OCI-LY3 (cell line): ENCODE measurements at regions not wholly inside any gene's neighbourhood (a gene's known extent, or its start where the extent isn't known, plus 50 kb on each side); places are given as distances from the start of the nearest gene placed in this dataset.

Source experiments
- H2AFZ ChIP-seq: fragments of 200-600, 300-600 bp; shearing (Covaris generic); 2 replicates; pipeline ENCODE4 v1.6.0; 2014; ENCODE audit warnings: antibody characterized with exemption, low read depth, low read length
- H3K27ac ChIP-seq: fragments of 200-600, 300-600 bp; sonication (generic); 2 replicates; pipeline ENCODE4 v1.5.1; 2014; ENCODE audit warnings: mild to moderate bottlenecking, low read length, moderate library complexity, mixed read lengths
- H3K27me3 ChIP-seq: fragments of 200-600, 300-600 bp; sonication (generic); 2 replicates; pipeline ENCODE4 v1.6.1; 2014; ENCODE audit warnings: low read depth, low read length, mixed read lengths
- H3K36me3 ChIP-seq: fragments of 200-600, 300-600 bp; sonication (generic); replicated peaks from 2 replicates; pipeline ENCODE3; 2014; ENCODE audit warnings: low read depth, low read length, mixed read lengths
- H3K4me1 ChIP-seq: fragments of 300-600, 200-600 bp; sonication (generic); 2 replicates; pipeline ENCODE4 v1.6.1; 2014; ENCODE audit warnings: low read length, mixed read lengths
- H3K4me2 ChIP-seq: fragments of 200-600, 300-600 bp; sonication (generic); 2 replicates; pipeline ENCODE4 v1.6.1; 2014; ENCODE audit warnings: low read length, mixed read lengths
- H3K4me3 ChIP-seq: fragments of 300-600, 200-600 bp; sonication (generic); 2 replicates; pipeline ENCODE4 v1.5.1; 2014; ENCODE audit warnings: antibody characterized with exemption, mild to moderate bottlenecking, low read length, moderate library complexity
- H3K79me2 ChIP-seq: fragments of 300-600, 200-600 bp; shearing (Covaris generic); 2 replicates; pipeline ENCODE4 v1.6.1; 2014; ENCODE audit warnings: mild to moderate bottlenecking, low read length, mixed read lengths
- H3K9ac ChIP-seq: fragments of 300-600, 200-600 bp; shearing (Covaris generic); 2 replicates; pipeline ENCODE4 v1.6.0; 2014; ENCODE audit warnings: mild to moderate bottlenecking, low read length, moderate library complexity
- H3K9me3 ChIP-seq: fragments of 200-600, 300-600 bp; shearing (Covaris generic); 2 replicates; pipeline ENCODE4 v1.6.1; 2014; ENCODE audit warnings: low read length, mixed read lengths; ENCODE audit not compliant: insufficient read depth
- H4K20me1 ChIP-seq: fragments of 200-600, 300-600 bp; sonication (generic); 2 replicates; pipeline ENCODE4 v1.6.1; 2016; ENCODE audit warnings: low read length, mixed read lengths; ENCODE audit not compliant: insufficient read depth
- CTCF ChIP-seq: fragments of 200-600, 300-600 bp; sonication (generic); IDR thresholded peaks from 2 replicates; pipeline ENCODE4 v1.5.1; 2014; ENCODE audit warnings: antibody characterized with exemption, low read length, low read depth
- EZH2phosphoT487 ChIP-seq: fragments of 200-600 bp; shearing (Covaris generic); IDR thresholded peaks from 2 replicates; pipeline ENCODE4 v1.6.1; 2018; ENCODE audit warnings: antibody characterized with exemption, mixed run types, low read depth

DNA sequence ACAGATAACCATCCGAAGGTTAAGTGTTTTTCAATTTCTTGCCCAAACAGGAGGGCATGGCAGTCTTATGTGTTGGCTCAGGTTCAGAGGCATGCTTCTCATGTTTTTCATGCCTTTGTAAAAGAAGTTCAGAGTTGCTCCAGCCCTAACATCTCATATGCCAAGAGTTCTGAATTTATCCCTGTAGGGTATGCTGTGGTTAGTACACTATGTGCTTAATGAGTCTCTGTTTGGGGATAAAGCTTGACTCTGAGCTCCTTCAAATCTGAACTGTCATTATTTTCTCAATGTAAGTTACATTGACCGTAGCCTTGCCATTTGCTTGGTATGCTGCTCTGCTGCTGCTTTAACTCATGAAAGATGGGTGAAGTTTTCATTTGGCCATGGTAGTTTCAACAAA, 67.9 kb upstream of the PNPT1 start:
- no peak for TF ChIP-seq CTCF
- Histone ChIP-seq H3K4me1 (no peaks in the 10 kb centered on the region), H3K79me2 (no peaks in the 10 kb centered on the region), H3K9me3 (no peaks in the 10 kb centered on the region), H3K36me3 (no peaks in the 10 kb centered on the region), H4K20me1 (no peaks in the 10 kb centered on the region), H3K4me3 (no peak overlapping the region), H2AFZ (no peak overlapping the region), H3K4me2 (no peak overlapping the region), H3K9ac (no peak overlapping the region), H3K27ac (no peak overlapping the region), H3K27me3 (no peaks in the 10 kb centered on the region)

DNA sequence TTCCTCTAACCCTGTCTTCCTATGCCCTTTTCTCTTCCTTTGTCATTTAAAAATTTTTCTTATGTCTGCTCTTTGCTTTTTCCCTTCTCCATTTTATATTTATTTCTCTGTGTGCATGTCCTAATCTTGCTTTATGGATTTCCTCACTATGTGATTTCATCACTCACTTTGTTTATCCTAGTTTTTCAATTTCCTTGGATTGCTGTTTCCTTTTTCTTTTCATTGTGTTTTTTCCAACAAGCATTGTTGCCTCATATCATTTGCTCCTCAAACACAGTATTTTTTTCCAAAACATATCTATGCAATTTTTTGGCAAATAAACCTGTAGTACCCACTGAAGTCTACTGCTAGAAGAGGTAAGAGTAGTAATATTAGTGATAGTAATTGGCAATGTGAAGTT, 67.4 kb upstream of the PNPT1 start:
- TF ChIP-seq CTCF (no peak), EZH2phosphoT487 (no peak)
- H3K9me3 ChIP-seq: no peaks in the 10 kb centered on the region

DNA sequence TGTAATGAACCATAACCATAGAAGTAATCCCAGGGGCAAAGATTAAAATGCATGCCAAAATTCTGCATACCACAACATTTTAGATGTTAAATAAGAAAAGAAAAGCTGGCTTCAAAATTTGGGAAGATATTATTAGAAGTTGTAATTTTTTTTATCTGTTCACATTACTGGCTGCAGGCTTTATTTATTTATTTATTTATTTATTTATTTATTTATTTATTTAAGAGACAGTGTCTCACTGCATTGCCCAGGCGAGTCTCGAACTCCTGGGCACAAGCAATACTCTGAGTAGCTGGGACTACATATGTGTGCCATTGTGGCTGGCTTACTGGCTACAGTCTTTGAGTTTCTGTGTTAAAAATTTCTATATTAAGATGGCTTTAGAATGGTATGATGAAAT, 66.5 kb upstream of the PNPT1 start:
- H3K4me2 ChIP-seq: no peak overlapping the region

More for the DNA sequence above, 67.4 kb upstream of the PNPT1 start:
- H3K79me2 ChIP-seq: no peaks in the 10 kb centered on the region
- no peaks in the 10 kb centered on the region for H4K20me1 ChIP-seq
- no peak overlapping the region for H3K4me3 ChIP-seq
- H2AFZ ChIP-seq: no peak overlapping the region
- no peak overlapping the region for H3K27ac ChIP-seq
- no peak overlapping the region for H3K4me2 ChIP-seq
- H3K4me1 ChIP-seq: no peaks in the 10 kb centered on the region
- H3K36me3 ChIP-seq: no peaks in the 10 kb centered on the region
- no peaks in the 10 kb centered on the region for H3K27me3 ChIP-seq
- no peak overlapping the region for H3K9ac ChIP-seq

DNA sequence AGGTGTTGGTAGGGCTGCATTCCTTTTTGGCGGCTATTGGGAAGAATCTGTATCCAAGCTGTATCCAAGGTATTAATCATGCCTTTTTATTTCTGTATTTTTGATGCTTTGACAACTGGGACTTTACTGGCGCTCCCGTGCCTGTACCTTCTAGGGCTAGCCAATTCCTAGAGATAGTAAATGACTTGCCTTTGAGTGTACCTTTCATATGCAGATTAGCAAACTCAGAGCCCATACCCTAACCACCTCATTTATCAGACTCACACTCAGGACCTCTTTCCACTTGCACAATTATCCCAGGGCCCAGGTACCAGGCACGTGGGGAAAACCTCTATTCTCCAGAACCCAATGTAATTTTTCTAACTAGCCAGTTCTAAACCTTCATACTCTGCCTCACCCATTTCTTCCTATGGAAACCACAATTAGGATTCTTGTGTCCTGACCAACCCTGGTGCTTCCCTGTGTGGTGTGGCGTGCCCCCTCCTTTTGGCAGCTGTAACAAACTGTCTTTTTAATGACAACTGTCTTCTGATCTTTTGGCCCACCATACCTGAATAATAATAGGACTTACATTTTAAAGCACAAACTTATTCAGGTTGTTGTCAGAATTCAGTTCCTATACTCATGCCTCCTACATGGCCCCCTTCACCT, 65.8 kb upstream of the PNPT1 start:
- Histone ChIP-seq H3K4me3 (no peak overlapping the region), H3K79me2 (no peaks in the 10 kb centered on the region), H3K4me1 (no peaks in the 10 kb centered on the region), H3K4me2 (no peak overlapping the region), H3K36me3 (no peaks in the 10 kb centered on the region), H3K27me3 (no peaks in the 10 kb centered on the region), H2AFZ (no peak overlapping the region), H4K20me1 (no peaks in the 10 kb centered on the region), H3K27ac (no peak overlapping the region), H3K9me3 (no peaks in the 10 kb centered on the region), H3K9ac (no peak overlapping the region)
- TF ChIP-seq CTCF: no peak
- no peak for TF ChIP-seq EZH2phosphoT487

More for the DNA sequence above, 66.5 kb upstream of the PNPT1 start:
- Histone ChIP-seq H3K27ac (no peak overlapping the region), H3K9ac (no peak overlapping the region), H3K4me3 (no peak overlapping the region), H2AFZ (no peak overlapping the region), H4K20me1 (no peaks in the 10 kb centered on the region), H3K9me3 (no peaks in the 10 kb centered on the region), H3K79me2 (no peaks in the 10 kb centered on the region), H3K27me3 (no peaks in the 10 kb centered on the region), H3K4me1 (no peaks in the 10 kb centered on the region), H3K36me3 (no peaks in the 10 kb centered on the region)
- TF ChIP-seq EZH2phosphoT487 (no peak), CTCF (no peak)
